Gastrocnemius medialis (tissue), 4 donors: ENCODE measurements at regions not wholly inside any gene's neighbourhood (a gene's known extent, or its start where the extent isn't known, plus 50 kb on each side); places are given as distances from the start of the nearest gene placed in this dataset.

ENCODE experiments used
- ATAC-seq, 2 donors: fragments of 150-250 bp; one replicate each; pipeline ENCODE4 v1.9.1; 2016
- DNase-seq, 2 donors: peaks; one replicate each; pipeline ENCODE4 v3.0.0-alpha.2; 2019
- H3K27ac ChIP-seq, 4 donors: fragments of 200-600 bp; sonication (generic); 1 replicate in 1 of 4; 2 replicates in 3 of 4; pipeline ENCODE4 v1.5.1; 2016 to 2018; ENCODE audit warnings: mild to moderate bottlenecking in 2 of 4, moderate library complexity in 1 of 4
- H3K27me3 ChIP-seq, 3 donors: fragments of 200-600 bp; sonication (generic) in 2 of 3; 1 replicate in 1 of 3; 2 replicates in 2 of 3; pipeline versions ENCODE4 v1.5.1 to v1.6.0; 2016 to 2019; ENCODE audit warnings: mild to moderate bottlenecking in 1 of 3, moderate library complexity in 1 of 3
- H3K36me3 ChIP-seq, 2 donors: fragments of 200-600 bp; sonication (generic) in 1 of 2; one replicate each; pipeline ENCODE4 v1.5.1; 2017 to 2018
- H3K4me1 ChIP-seq, 2 donors: fragments of 200-600 bp; sonication (generic) in 1 of 2; one replicate each; pipeline ENCODE4 v1.5.1; 2016 to 2017; ENCODE audit warnings: mild to moderate bottlenecking in 2 of 2
- H3K4me3 ChIP-seq, 4 donors: fragments of 200-600 bp; sonication (generic) in 3 of 4; 1 replicate in 1 of 4; 2 replicates in 3 of 4; pipeline ENCODE4 v1.5.1; 2016 to 2019; ENCODE audit warnings: mild to moderate bottlenecking in 2 of 4
- H3K9me3 ChIP-seq, 3 donors: fragments of 200-600 bp; sonication (generic) in 2 of 3; 1 replicate in 1 of 3; 2 replicates in 2 of 3; pipeline ENCODE4 v1.5.1; 2016 to 2019
- CTCF ChIP-seq, 5 experiments: fragments of 450-650 bp in 3 of 5; fragments of 200-600 bp in 2 of 5; sonication (generic) in 2 of 5; IDR thresholded peaks in 4 of 5; conservative IDR thresholded peaks in 1 of 5; 1 replicate in 4 of 5; 2 replicates in 1 of 5; pipeline ENCODE4 v1.5.1; 2016 to 2019; ENCODE audit warnings: antibody characterized with exemption in 5 of 5, mild to moderate bottlenecking in 3 of 5, moderate library complexity in 3 of 5
- POLR2A ChIP-seq, 2 donors: fragments of 450-650 bp; IDR thresholded peaks; one replicate each; pipeline ENCODE4 v1.6.1; 2017; ENCODE audit warnings: antibody characterized with exemption in 2 of 2, mild to moderate bottlenecking in 2 of 2, moderate library complexity in 2 of 2
- in situ Hi-C, 4 donors: fragments of 200-750 bp; cut with MboI; loops; one replicate each; pipeline versions ENCODE4 v1.15.0 to v1.8.0; 2017; ENCODE audit warnings: low sequenced_read_pairs in 4 of 4
- intact Hi-C: fragments of 100-400 bp; cut with DNase I; formaldehyde crosslinking; loops from one replicate; pipeline ENCODE4 v1.15.1; 2023; ENCODE audit warnings: low total_unique reads

- in situ Hi-C loops, result no loop called here
Measured at GRCh38 chr19:31863122-31863521, 482.3 kb upstream of the ZNF507 start.

GRCh38 chr19:31874313-31874712 is 471.1 kb upstream of the ZNF507 start:
- no peak overlapping the region for H3K27ac ChIP-seq
- no peak for ATAC-seq
- in situ Hi-C loops, result no loop called here
- H3K9me3 ChIP-seq, result no peaks in the 10 kb centered on the region
- TF ChIP-seq POLR2A (IDR thresholded peaks at IDR 0.05) (no peak), CTCF (IDR thresholded peaks at IDR 0.05 in 4 of 5, conservative IDR thresholded peaks at IDR 0.05 in 1 of 5) (no peak)
- H3K27me3 ChIP-seq, result no peaks in the 10 kb centered on the region
- intact Hi-C loops, result no loop called here
- no peaks in the 10 kb centered on the region for H3K36me3 ChIP-seq
- H3K4me3 ChIP-seq, result no peak overlapping the region
- no peaks in the 10 kb centered on the region for H3K4me1 ChIP-seq
- DNase-seq, result no peak

More at GRCh38 chr19:31863122-31863521, 482.3 kb upstream of the ZNF507 start:
- no peaks in the 10 kb centered on the region for H3K36me3 ChIP-seq
- H3K27ac ChIP-seq, result no peak overlapping the region
- H3K27me3 ChIP-seq, result no peaks in the 10 kb centered on the region
- ATAC-seq, result no peak
- no peak for DNase-seq
- TF ChIP-seq POLR2A (IDR thresholded peaks at IDR 0.05), result no peak
- no peak for TF ChIP-seq CTCF (IDR thresholded peaks at IDR 0.05 in 4 of 5, conservative IDR thresholded peaks at IDR 0.05 in 1 of 5)
- H3K4me1 ChIP-seq, result no peaks in the 10 kb centered on the region
- intact Hi-C loops, result no loop called here
- H3K9me3 ChIP-seq, result peaks cover 0 to 13% (median 4%) of the 10 kb centered on the region in 3 donors
- no peak overlapping the region for H3K4me3 ChIP-seq

GRCh38 chr19:31875591-31875990 is 469.8 kb upstream of the ZNF507 start:
- no peak for TF ChIP-seq CTCF (IDR thresholded peaks at IDR 0.05 in 4 of 5, conservative IDR thresholded peaks at IDR 0.05 in 1 of 5)
- no peak for TF ChIP-seq POLR2A (IDR thresholded peaks at IDR 0.05)
- in situ Hi-C loops (no loop called here), intact Hi-C loops (no loop called here)
- Histone ChIP-seq H3K27ac (no peak overlapping the region), H3K27me3 (no peaks in the 10 kb centered on the region), H3K4me1 (no peaks in the 10 kb centered on the region), H3K4me3 (no peak overlapping the region), H3K36me3 (no peaks in the 10 kb centered on the region), H3K9me3 (no peaks in the 10 kb centered on the region)
- ATAC-seq, result no peak
- no peak for DNase-seq

GRCh38 chr19:31880283-31880682 is 465.1 kb upstream of the ZNF507 start:
- intact Hi-C loops (no loop called here), in situ Hi-C loops (no loop called here)
- Histone ChIP-seq H3K36me3 (no peaks in the 10 kb centered on the region), H3K27ac (no peak overlapping the region), H3K27me3 (no peaks in the 10 kb centered on the region), H3K4me3 (no peak overlapping the region), H3K9me3 (no peaks in the 10 kb centered on the region), H3K4me1 (no peaks in the 10 kb centered on the region)
- DNase-seq (no peak), ATAC-seq (no peak)
- TF ChIP-seq CTCF (IDR thresholded peaks at IDR 0.05 in 4 of 5, conservative IDR thresholded peaks at IDR 0.05 in 1 of 5) (no peak), POLR2A (IDR thresholded peaks at IDR 0.05) (no peak)

DNA sequence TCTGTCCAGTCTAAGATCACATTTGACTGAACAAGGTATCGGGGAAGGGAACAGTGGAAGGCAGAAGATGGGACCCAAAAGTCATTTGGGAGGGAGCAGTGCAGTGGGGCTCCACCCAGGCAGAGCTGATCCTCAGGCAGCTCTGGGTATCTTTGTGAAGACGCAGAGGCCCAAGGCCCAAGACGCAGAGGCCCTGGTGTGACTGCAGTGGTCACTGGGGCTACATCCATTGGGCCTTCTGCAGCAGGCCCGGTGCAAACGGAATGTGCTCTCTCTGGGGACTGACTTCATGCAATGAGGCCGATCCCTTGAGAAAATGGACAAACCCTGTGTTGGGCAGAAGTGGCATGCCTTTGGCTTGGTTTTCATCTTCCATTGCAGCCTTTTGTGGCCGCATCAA is 463.4 kb upstream of the ZNF507 start:
- ATAC-seq (no peak), DNase-seq (no peak)
- H3K36me3 ChIP-seq, result no peaks in the 10 kb centered on the region
- intact Hi-C loops, result no loop called here
- H3K27me3 ChIP-seq, result no peaks in the 10 kb centered on the region
- H3K4me3 ChIP-seq, result no peak overlapping the region
- H3K9me3 ChIP-seq, result no peaks in the 10 kb centered on the region
- H3K4me1 ChIP-seq, result no peaks in the 10 kb centered on the region
- in situ Hi-C loops, result no loop called here
- TF ChIP-seq POLR2A (IDR thresholded peaks at IDR 0.05) (no peak), CTCF (IDR thresholded peaks at IDR 0.05 in 4 of 5, conservative IDR thresholded peaks at IDR 0.05 in 1 of 5) (no peak)
- H3K27ac ChIP-seq, result no peak overlapping the region
